GM19043 (cell line): ENCODE measurements at regions not wholly inside any gene's neighbourhood (a gene's known extent, or its start where the extent isn't known, plus 50 kb on each side); places are given as distances from the start of the nearest gene placed in this dataset.
"Not testable (repeated sequence)": the region's sequence is repeated elsewhere in the genome, so short reads cannot be mapped to it uniquely, and the experiment has no call there.

Source experiments
- ATAC-seq: cut with Tn5 transposase; IDR thresholded peaks from one replicate; pipeline ENCODE4 v1.9.1; 2021; ENCODE audit warnings: low read depth; ENCODE audit not compliant: unreplicated experiment

DNA sequence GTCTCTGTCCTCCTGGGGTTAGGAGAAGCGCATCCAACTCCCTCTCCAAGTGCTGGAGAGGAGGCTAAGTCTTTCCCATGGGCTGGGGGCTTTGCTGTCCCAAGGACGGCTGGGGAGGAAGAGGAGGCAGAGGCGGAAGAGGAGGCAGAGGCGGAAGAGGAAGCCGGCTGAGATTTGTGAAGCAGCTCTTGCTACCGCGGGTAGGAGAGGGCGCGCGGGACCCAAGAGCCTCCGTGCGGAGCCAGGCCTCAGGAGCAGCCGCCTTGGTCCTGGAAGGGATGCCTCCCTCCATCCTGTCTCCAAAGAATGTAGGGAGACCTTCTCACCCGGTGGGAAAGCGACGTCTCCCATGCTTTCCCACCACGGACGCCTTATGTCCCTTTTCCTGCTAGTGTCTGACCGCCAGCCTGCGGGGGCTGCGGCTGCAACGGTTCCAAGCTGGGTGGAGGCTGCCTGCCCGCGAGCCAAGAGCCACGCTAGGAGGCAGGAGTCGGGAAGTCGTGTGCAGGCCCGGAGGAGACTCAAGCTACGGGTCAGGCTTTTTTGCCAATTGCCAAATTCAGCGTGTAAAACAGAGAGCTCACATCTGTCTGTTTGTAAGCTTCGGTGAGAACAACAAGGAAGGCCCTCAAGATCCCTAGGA lies 320.3 kb downstream of the FAM72C start:
- no peak for ATAC-seq

- not testable (repeated sequence) for ATAC-seq
Measured at GRCh38 chr1:143644035-143644434, 327.8 kb downstream of the FAM72C start.

- no peak for ATAC-seq
Measured at GRCh38 chr1:143643148-143643885, 328.5 kb downstream of the FAM72C start.

DNA sequence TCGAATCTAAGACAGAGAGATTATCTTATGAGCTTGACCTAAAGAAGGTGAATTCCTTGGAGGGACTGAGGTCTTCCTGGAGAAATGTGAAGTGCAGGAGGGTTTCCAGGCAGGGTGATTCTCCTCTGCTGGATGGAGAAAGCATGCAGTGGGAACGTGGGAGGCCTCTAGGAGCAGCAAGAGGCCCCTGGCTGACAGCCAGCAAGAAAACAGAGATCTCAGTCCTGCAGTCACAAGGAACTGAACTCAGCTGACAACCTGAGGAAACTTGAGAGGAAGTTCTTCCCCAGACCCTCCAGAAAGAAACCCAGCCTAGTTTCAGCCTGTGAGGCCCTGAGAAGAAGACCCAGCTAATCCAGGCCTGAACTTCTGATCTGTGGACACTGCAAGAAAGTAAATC lies 345.9 kb downstream of the FAM72C start:
- ATAC-seq, result no peak

DNA sequence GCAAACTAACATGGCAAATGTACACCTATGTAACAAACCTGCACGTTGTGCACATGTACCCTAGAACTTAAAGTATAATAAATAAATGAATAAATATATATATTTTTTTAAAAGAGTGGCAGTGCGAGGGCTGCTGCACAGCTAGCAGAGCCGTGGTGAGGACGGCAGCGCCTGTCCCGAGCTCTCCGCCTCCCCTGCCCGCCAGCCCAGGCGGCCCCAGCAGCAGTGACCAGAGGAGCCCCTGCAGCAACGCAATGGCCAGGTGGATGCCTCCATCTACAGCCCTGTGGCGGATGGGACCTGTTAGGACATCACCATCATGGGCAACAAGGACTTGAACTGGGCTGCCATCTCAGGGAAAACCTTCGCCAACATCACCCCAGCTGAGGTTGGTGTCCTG lies 351.9 kb downstream of the FAM72C start:
- no peak for ATAC-seq

GRCh38 chr1:143611159-143611558 lies 360.6 kb downstream of the FAM72C start:
- no peak for ATAC-seq

DNA sequence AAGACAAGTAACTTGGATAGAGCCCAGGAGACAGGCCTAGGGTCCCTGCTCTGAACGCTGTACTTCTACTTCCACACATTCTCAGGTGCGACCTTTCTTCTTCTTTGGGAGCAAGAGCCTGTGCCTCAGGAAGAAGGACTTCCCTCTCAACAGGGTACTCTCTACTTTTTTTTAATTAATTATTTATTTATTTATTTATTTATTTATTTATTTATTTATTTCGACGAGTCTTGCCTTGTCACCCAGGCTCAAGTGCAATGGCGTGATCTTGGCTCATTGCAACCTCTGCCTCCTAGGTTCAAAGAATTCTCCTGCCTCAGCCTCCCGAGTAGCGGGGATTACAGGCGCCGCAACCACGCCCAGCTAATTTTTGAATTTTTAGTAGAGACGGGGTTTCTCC lies 361.6 kb downstream of the FAM72C start:
- no peak for ATAC-seq

GRCh38 chr1:143604887-143605286 lies 366.9 kb downstream of the FAM72C start:
- ATAC-seq, result no peak

DNA sequence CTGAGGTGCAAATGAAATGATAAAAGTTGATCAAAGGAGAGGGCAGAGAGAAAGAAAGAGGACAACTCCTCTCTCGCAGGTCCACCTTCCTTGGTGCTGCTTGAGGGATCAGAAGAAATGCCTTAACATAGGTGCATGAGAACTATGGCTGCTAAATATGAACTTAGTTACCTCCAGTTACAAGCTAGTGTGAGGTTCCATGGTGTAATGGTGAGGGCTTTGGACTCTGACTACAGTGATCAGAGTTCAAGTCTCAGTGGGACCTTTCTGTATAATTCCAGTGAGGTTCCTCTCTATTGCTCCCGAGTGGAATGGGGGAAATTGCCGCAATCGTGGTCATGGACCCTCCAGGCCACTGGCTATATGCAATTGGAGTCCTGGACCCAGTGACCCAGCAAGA lies 387.3 kb downstream of the FAM72C start:
- no peak for ATAC-seq

GRCh38 chr1:143574891-143575520 lies 396.8 kb downstream of the FAM72C start:
- no peak for ATAC-seq

DNA sequence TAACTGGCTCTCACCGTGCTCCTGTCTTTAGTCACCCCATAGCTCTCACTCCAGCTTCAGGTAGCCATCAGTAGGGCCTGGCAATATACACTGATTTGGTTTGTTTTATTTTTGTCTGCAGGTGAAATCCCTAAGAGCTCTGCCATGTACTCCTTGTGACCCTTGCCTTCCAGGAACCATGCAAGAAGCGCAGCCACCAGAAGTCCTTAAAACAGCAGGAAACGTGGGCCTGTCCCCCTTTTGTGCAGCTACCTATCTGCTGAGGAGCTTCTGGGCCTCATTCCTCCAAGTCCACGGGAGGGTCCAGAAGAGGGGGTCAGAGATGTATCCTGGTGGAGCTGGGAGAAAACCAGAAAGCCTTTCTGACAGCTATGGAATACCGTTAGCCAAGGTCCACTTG lies 399.1 kb downstream of the FAM72C start:
- ATAC-seq, result not testable (repeated sequence)

- not testable (repeated sequence) for ATAC-seq
Measured at GRCh38 chr1:143563761-143564160, 408.0 kb downstream of the FAM72C start.

DNA sequence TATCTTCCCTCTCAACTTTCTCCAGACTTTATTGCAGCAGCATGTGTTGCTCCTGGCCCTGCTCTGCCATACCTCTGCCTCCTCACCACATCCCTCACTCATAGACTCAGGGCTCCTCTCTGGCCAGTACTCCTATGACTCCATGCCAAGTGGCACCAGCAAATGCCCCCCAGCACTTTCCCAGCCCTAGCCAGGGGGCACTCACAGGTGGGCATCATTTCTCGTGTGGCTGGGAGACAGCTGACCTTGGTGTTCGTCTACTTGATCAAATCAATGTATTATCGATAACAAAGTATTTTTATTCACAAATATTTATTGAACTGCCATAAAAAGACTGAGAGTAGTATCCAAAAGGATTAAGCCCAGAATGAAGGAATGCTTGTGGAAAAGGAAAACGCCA lies 418.2 kb downstream of the FAM72C start:
- no peak for ATAC-seq

DNA sequence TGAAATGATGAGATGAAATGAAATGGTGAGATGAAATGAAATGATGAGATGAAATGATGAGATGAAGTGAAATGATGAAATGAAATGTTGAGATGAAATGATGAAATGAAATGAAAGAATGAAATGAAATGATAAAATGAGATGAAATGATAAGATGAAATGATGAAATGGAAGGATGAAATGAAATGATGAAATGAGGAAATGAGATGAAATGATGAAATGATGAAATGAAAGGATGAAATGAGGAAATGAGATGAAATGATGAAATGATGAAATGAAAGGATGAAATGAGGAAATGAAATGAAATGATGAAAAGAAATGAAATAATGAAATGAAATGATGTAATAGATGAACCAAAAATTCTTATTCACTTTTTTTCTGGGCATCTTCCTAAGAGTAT lies 467.1 kb downstream of the FAM72C start:
- not testable (repeated sequence) for ATAC-seq

DNA sequence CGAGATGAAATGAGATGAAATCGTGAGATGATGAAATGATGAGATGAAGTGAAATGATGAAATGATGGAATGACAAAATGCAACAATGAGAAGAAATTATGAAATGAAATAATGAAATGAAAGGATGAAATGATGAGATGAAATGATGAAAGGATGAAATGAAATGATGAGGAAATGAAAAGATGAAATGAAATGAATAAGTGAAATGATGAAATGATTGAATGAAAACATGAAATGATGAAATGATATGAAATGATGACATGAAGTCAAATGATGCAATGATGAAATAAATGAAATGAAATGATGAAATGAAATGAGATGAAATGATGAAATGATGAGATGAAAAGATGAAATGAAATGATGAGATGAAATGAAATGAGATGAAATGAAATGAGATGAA lies 467.7 kb downstream of the FAM72C start:
- not testable (repeated sequence) for ATAC-seq

- not testable (repeated sequence) for ATAC-seq
Measured at GRCh38 chr1:143503048-143503447, 468.7 kb downstream of the FAM72C start.

- not testable (repeated sequence) for ATAC-seq
Measured at GRCh38 chr1:143502038-143502437, 469.7 kb downstream of the FAM72C start.

GRCh38 chr1:143498059-143498749 lies 473.6 kb downstream of the FAM72C start:
- not testable (repeated sequence) for ATAC-seq

DNA sequence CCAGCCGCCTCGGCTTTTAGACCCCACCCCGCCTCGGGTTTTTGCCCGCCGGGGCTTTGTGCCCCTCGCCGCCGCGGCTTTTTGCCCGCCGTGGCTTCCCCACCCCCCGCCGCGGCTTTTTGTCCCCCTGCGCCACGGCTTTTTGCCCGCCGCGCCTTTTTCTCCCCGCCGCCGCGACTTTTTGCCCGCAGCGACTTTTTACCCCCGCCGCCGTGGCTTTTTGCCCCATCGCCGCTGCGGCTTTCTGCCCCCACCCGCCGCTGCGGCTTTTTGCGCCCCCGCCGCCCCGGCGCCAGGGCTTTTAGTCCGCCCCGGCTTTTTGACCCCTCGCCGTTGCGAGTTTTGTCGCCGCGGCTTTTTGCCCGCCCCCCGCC lies 474.4 kb downstream of the FAM72C start:
- no peak for ATAC-seq

DNA sequence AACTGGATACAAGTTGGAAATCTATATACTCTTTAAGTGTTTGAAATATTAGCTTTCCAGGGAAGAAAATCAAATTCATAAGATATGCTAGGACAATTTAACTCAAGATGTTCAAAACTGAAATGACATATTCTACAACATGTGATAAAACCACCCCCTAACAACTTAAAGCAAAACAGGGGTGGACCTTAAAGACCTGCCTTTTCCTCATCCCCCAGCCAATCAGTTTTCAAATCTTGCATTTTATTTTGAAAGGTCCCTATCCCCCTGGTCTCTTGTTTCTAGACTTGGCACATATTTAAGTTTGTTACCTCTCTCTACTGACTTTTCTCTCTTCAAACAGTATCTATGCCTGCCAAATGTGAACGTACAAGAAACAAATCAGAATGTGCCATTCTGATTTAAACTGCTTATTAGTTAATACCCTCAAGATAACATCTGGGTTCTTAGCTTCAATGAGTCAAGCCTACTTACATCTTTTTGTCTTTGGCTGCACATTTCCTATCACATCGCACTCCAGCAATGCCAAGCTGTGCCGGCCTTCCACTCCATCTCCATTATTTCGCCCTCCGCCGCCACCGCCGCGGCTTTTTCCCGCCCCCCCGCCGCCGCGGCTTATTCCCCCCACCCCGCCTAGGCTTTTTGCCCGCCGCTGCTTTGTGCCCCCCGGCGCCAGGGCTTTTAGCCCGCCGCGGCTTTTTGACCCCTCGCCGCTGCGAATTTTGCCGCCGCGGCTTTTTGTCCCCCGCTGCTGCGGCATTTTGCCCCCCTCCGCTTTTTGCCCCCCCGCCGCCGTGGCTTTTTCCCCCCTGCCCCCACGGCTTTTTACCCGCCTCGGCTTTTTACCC lies 475.0 kb downstream of the FAM72C start:
- ATAC-seq, result not testable (repeated sequence)
